Calu3 (cell line): ENCODE measurements at regions not wholly inside any gene's neighbourhood (a gene's known extent, or its start where the extent isn't known, plus 50 kb on each side); places are given as distances from the start of the nearest gene placed in this dataset.

ENCODE experiments used
- BruUV-seq: library from RNA; stranded (reverse); fragments of 400-500 nt; replicated peaks from 2 replicates; lab custom pipeline; 2021; lab: Mats Ljungman, UMichigan
- CTCF ChIA-PET: fragments of 300-600 bp; sonication (Branson Sonifier 250); formaldehyde crosslinking; loops from one replicate; lab custom pipeline; 2022; ENCODE audit warnings: antibody characterized with exemption; lab: Charles Lee
- DNase-seq: peaks from one replicate; pipeline ENCODE4 v3.0.0; 2022
- H3K27ac Mint-ChIP-seq: one replicate; pipeline ENCODE4 v1.8.0; 2022; ENCODE audit warnings: mixed read lengths; ENCODE audit not compliant: unreplicated experiment
- H3K27me3 Mint-ChIP-seq: one replicate; pipeline ENCODE4 v1.8.0; 2022; ENCODE audit warnings: mixed read lengths; ENCODE audit not compliant: unreplicated experiment
- H3K36me3 Mint-ChIP-seq: one replicate; pipeline ENCODE4 v1.8.0; 2022; ENCODE audit warnings: mild to moderate bottlenecking, moderate library complexity, mixed read lengths; ENCODE audit not compliant: insufficient read depth, unreplicated experiment
- H3K4me1 Mint-ChIP-seq: one replicate; pipeline ENCODE4 v1.8.0; 2022; ENCODE audit warnings: mild to moderate bottlenecking, low read depth, mixed read lengths; ENCODE audit not compliant: unreplicated experiment
- H3K4me3 Mint-ChIP-seq: one replicate; pipeline ENCODE4 v1.8.0; 2022; ENCODE audit warnings: mild to moderate bottlenecking, low read depth, moderate library complexity, mixed read lengths; ENCODE audit not compliant: unreplicated experiment
- H3K9me3 Mint-ChIP-seq: one replicate; pipeline ENCODE4 v1.8.0; 2022; ENCODE audit warnings: low read depth, mixed read lengths; ENCODE audit not compliant: unreplicated experiment
- intact Hi-C: fragments of 100-400 bp; cut with micrococcal nuclease; formaldehyde crosslinking; loops from one replicate; pipeline ENCODE4 v1.10.0; 2022; ENCODE audit not compliant: unreplicated experiment
- TF ChIP-seq, protein P1 (sequence below): fragments of 200-600 bp; IDR thresholded peaks from one replicate; pipeline ENCODE4 v1.8.0; 2022; ENCODE audit warnings: antibody characterized with exemption; ENCODE audit not compliant: unreplicated experiment

GRCh38 chr4:179563741-179564140 lies 2121.5 kb upstream of the AGA start:
- H3K9me3 Mint-ChIP-seq: peaks cover 3% of the 10 kb centered on the region
- no peaks in the 10 kb centered on the region for H3K27me3 Mint-ChIP-seq
- no peaks in the 10 kb centered on the region for H3K4me1 Mint-ChIP-seq
- no TSS peak for BruUV-seq
- no peak overlapping the region for H3K4me3 Mint-ChIP-seq
- DNase-seq: no peak
- intact Hi-C loops: no loop called here
- H3K36me3 Mint-ChIP-seq: no peaks in the 10 kb centered on the region
- TF ChIP-seq, protein P1, sequence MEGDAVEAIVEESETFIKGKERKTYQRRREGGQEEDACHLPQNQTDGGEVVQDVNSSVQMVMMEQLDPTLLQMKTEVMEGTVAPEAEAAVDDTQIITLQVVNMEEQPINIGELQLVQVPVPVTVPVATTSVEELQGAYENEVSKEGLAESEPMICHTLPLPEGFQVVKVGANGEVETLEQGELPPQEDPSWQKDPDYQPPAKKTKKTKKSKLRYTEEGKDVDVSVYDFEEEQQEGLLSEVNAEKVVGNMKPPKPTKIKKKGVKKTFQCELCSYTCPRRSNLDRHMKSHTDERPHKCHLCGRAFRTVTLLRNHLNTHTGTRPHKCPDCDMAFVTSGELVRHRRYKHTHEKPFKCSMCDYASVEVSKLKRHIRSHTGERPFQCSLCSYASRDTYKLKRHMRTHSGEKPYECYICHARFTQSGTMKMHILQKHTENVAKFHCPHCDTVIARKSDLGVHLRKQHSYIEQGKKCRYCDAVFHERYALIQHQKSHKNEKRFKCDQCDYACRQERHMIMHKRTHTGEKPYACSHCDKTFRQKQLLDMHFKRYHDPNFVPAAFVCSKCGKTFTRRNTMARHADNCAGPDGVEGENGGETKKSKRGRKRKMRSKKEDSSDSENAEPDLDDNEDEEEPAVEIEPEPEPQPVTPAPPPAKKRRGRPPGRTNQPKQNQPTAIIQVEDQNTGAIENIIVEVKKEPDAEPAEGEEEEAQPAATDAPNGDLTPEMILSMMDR: no peak
- H3K27ac Mint-ChIP-seq: no peak overlapping the region
- CTCF ChIA-PET: no interaction called here

DNA sequence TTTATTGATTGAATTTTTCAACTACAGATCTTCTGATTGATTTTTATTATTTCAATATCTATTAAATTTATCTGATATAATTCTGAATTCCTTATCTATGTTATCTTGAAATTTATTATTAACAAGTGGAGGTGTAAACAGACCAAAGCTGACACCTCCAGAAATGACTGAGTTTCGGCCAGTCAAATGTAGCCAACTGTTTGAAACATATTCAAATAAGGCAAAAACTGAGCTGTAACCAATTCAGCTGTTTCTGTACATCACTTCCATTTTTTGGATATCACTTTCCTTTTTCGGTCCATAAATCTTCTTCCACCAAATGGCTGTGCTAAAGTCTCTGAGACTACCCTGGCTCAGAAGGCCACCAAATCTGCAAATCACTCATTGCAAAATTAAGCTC lies 2127.3 kb upstream of the AGA start:
- H3K9me3 Mint-ChIP-seq: peaks cover 7% of the 10 kb centered on the region
- H3K36me3 Mint-ChIP-seq: no peaks in the 10 kb centered on the region
- DNase-seq: no peak
- CTCF ChIA-PET: no interaction called here
- TF ChIP-seq, protein P1: no peak
- H3K27ac Mint-ChIP-seq: no peak overlapping the region
- H3K4me1 Mint-ChIP-seq: no peaks in the 10 kb centered on the region
- intact Hi-C loops: no loop called here
- H3K27me3 Mint-ChIP-seq: no peaks in the 10 kb centered on the region
- no peak overlapping the region for H3K4me3 Mint-ChIP-seq
- BruUV-seq: no TSS peak

DNA sequence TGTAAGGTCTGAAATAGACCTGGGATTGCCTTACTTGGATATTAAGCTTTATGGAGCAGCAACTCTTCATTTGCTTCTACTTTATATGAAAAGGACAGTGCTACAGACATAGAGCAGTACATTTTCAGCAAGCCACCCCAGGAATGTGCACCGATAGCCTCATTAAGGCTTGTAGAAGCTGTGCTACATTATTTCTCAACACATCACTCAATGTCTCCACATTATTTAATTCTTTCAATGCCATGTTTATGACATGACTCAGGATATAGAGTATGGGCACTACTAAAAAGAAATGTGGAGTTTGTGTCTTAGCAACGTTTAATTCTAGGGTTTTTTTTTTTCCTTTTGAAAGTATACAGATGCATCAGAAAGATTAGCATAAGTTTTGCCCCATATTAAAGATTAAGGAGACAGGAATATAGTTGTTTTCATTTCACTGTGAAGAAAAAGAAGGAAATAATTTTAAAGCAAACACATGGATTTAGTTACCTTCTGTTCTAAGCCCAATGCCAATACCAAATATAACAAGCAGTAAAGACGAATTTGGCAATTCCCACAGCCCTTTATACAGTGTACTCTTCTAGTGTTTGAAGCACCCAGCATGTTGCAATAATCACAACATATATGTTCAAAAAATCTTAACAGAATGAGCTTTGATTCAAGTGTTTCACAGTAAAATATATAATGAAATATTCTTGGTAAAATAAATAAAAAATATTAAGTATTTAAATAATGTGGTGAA lies 2140.1 kb upstream of the AGA start:
- Mint-ChIP-seq H3K36me3 (no peaks in the 10 kb centered on the region), H3K4me3 (no peak overlapping the region), H3K9me3 (no peaks in the 10 kb centered on the region), H3K4me1 (no peaks in the 10 kb centered on the region), H3K27me3 (no peaks in the 10 kb centered on the region), H3K27ac (no peak overlapping the region)
- CTCF ChIA-PET: no interaction called here
- no TSS peak for BruUV-seq
- intact Hi-C loops: no loop called here
- DNase-seq: no peak
- TF ChIP-seq, protein P1: no peak

- Mint-ChIP-seq H3K4me1 (no peaks in the 10 kb centered on the region), H3K4me3 (no peak overlapping the region), H3K9me3 (no peaks in the 10 kb centered on the region), H3K36me3 (no peaks in the 10 kb centered on the region), H3K27me3 (no peaks in the 10 kb centered on the region), H3K27ac (no peak overlapping the region)
- CTCF ChIA-PET: no interaction called here
- no peak for DNase-seq
- intact Hi-C loops: no loop called here
- BruUV-seq: no TSS peak
- TF ChIP-seq, protein P1: no peak
These were observed 2141.0 kb upstream of the AGA start for GRCh38 chr4:179583221-179583620.
